ENCODE measurements at regions not wholly inside any gene's neighbourhood (a gene's known extent, or its start where the extent isn't known, plus 50 kb on each side); places are given as distances from the start of the nearest gene placed in this dataset.
A peak's percentile ranks its signal among the peaks of the same experiment; 100 is the strongest.
"Not testable (repeated sequence)": the region's sequence is repeated elsewhere in the genome, so short reads cannot be mapped to it uniquely, and the experiment has no call there.

GRCh38 chr4:22625311-22625710, 67.4 kb upstream of the GBA3 start:
- intact Hi-C loops (cut with DNase I): no loop called here
- ATAC-seq (no peak), DNase-seq (no peak)
- H3K9me3 ChIP-seq: no peaks in the 10 kb centered on the region
- H3K36me3 ChIP-seq: no peaks in the 10 kb centered on the region
- H3K27ac ChIP-seq: no peak overlapping the region
- H3K4me1 ChIP-seq: no peaks in the 10 kb centered on the region
- H3K4me3 ChIP-seq: no peak overlapping the region
- no peaks in the 10 kb centered on the region for H3K27me3 ChIP-seq
- TF ChIP-seq CTCF (IDR thresholded peaks at IDR 0.05) (no peak), POLR2A (IDR thresholded peaks at IDR 0.05) (no peak)
- 51% methylated on average over 3 of the region's 3 CpGs for WGBS (ENCODE audit: insufficient coverage, low coverage, low lambda C conversion rate, missing lambda C conversion rate)

- H3K27ac ChIP-seq; H3K36me3 ChIP-seq; intact Hi-C loops (cut with DNase I); H3K9me3 ChIP-seq; H3K4me1 ChIP-seq; DNase-seq; H3K4me3 ChIP-seq; H3K27me3 ChIP-seq; ATAC-seq: not testable (repeated sequence)
Observed at GRCh38 chr4:22627851-22628250, 64.9 kb upstream of the GBA3 start.

- 88% methylated on average over 11 of the region's 11 CpGs for WGBS (ENCODE audit: insufficient coverage, low coverage, low lambda C conversion rate, missing lambda C conversion rate)
- H3K9me3 ChIP-seq; H3K27ac ChIP-seq; H3K4me1 ChIP-seq; H3K4me3 ChIP-seq; H3K36me3 ChIP-seq; ATAC-seq; DNase-seq; H3K27me3 ChIP-seq; intact Hi-C loops (cut with DNase I): not testable (repeated sequence)
Observed at GRCh38 chr4:22630161-22630975, 62.4 kb upstream of the GBA3 start.

GRCh38 chr4:22631167-22631566, 61.6 kb upstream of the GBA3 start:
- H3K36me3 ChIP-seq; H3K27me3 ChIP-seq; H3K9me3 ChIP-seq; H3K4me1 ChIP-seq; ATAC-seq; DNase-seq; H3K27ac ChIP-seq; H3K4me3 ChIP-seq; intact Hi-C loops (cut with DNase I): not testable (repeated sequence)
- 93% methylated on average over 4 of the region's 5 CpGs for WGBS (ENCODE audit: insufficient coverage, low coverage, low lambda C conversion rate, missing lambda C conversion rate)

- Histone ChIP-seq H3K27me3 (no peaks in the 10 kb centered on the region), H3K27ac (no peak overlapping the region), H3K4me1 (peaks cover 0 to 7% (median 0%) of the 10 kb centered on the region in 4 donors), H3K9me3 (no peaks in the 10 kb centered on the region), H3K4me3 (peak overlapping the region in 1 of 3 donors; percentile 35), H3K36me3 (no peaks in the 10 kb centered on the region)
- no peak for TF ChIP-seq CTCF (IDR thresholded peaks at IDR 0.05)
- TF ChIP-seq POLR2A (IDR thresholded peaks at IDR 0.05): no peak
- ATAC-seq: peak; percentile 53 to 75 (median 70)
- DNase-seq: peak; percentile 34 to 64 (median 61)
- intact Hi-C loops (cut with DNase I): no loop called here
- WGBS (ENCODE audit: insufficient coverage, low coverage, low lambda C conversion rate, missing lambda C conversion rate): 98% methylated on average over 5 of the region's 69 CpGs
Observed at GRCh38 chr4:22634541-22635181, 58.1 kb upstream of the GBA3 start.

- peak overlapping the region in 1 of 3 donors; percentile 35 for H3K4me3 ChIP-seq
- WGBS (ENCODE audit: insufficient coverage, low coverage, low lambda C conversion rate, missing lambda C conversion rate): 85% methylated on average over 2 of the region's 4 CpGs
- H3K4me1 ChIP-seq; H3K36me3 ChIP-seq; H3K27ac ChIP-seq; H3K9me3 ChIP-seq; intact Hi-C loops (cut with DNase I); H3K27me3 ChIP-seq: not testable (repeated sequence)
- peak in 1 of 3 donors; percentile 57 for DNase-seq
- peak in 2 of 4 donors; percentile 28 to 31 for ATAC-seq
Observed at GRCh38 chr4:22635182-22635549, 57.6 kb upstream of the GBA3 start.

All from right lobe of liver (tissue), 6 donors.